ENCODE measurements at regions not wholly inside any gene's neighbourhood (a gene's known extent, or its start where the extent isn't known, plus 50 kb on each side); places are given as distances from the start of the nearest gene placed in this dataset.

DNA sequence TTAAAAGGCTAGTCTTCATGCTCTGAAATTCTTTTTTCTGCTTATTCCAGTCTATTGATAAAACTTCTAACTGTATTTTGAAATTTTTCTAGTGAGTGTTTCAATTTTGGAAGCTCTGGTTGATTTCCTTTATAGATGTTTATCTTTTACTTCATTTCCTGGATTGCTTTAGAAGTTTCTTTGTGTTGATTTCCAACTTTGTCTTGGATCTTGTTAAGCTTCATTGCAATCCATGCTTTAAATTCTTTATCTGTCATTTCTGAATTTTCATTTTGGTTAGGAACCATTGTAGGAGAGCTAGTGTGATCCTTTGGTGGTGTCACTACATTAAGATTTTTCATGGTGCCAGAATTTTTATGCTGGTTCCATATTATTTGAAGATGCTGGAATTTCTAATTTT, 105.2 kb upstream of the DCBLD2 start:
- TF ChIP-seq, protein P1, sequence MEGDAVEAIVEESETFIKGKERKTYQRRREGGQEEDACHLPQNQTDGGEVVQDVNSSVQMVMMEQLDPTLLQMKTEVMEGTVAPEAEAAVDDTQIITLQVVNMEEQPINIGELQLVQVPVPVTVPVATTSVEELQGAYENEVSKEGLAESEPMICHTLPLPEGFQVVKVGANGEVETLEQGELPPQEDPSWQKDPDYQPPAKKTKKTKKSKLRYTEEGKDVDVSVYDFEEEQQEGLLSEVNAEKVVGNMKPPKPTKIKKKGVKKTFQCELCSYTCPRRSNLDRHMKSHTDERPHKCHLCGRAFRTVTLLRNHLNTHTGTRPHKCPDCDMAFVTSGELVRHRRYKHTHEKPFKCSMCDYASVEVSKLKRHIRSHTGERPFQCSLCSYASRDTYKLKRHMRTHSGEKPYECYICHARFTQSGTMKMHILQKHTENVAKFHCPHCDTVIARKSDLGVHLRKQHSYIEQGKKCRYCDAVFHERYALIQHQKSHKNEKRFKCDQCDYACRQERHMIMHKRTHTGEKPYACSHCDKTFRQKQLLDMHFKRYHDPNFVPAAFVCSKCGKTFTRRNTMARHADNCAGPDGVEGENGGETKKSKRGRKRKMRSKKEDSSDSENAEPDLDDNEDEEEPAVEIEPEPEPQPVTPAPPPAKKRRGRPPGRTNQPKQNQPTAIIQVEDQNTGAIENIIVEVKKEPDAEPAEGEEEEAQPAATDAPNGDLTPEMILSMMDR (IDR thresholded peaks at IDR 0.05; ENCODE audit: poor library complexity): no peak
- TF ChIP-seq EZH2phosphoT487 (IDR thresholded peaks at IDR 0.05; ENCODE audit: low read depth, severe bottlenecking, unreplicated experiment): no peak
